ENCODE measurements at regions not wholly inside any gene's neighbourhood (a gene's known extent, or its start where the extent isn't known, plus 50 kb on each side); places are given as distances from the start of the nearest gene placed in this dataset.
"Not testable (repeated sequence)": the region's sequence is repeated elsewhere in the genome, so short reads cannot be mapped to it uniquely, and the experiment has no call there.

DNA sequence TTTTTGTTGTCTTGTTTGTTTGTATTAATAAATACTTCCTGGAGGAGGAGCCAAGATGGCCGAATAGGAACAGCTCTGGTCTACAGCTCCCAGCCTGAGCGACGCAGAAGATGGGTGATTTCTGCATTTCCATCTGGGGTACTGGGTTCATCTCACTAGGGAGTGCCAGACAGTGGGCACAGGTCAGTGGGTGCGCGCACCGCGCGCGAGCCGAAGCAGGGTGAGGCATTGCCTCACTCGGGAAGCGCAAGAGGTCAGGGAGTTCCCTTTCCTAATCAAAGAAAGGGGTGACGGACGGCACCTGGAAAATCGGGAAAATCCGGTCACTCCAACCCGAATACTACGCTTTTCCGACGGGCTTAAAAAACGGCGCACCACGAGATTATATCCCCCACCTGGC, 786.8 kb downstream of the SI start:
- TF ChIP-seq ZFP3 (CRISPR knock-in tag; IDR thresholded peaks at IDR 0.05); ESRRG (CRISPR knock-in tag; IDR thresholded peaks at IDR 0.05); POU6F1 (CRISPR knock-in tag; IDR thresholded peaks at IDR 0.05; ENCODE audit: borderline replicate concordance, low read depth); GLIS3 (CRISPR knock-in tag; IDR thresholded peaks at IDR 0.05); RARB (CRISPR knock-in tag; IDR thresholded peaks at IDR 0.05); OSR1 (CRISPR knock-in tag; IDR thresholded peaks at IDR 0.05); TCF4 (CRISPR knock-in tag; IDR thresholded peaks at IDR 0.05; ENCODE audit: borderline replicate concordance); TSHZ2 (CRISPR knock-in tag; IDR thresholded peaks at IDR 0.05); CSDC2 (CRISPR knock-in tag; IDR thresholded peaks at IDR 0.05): not testable (repeated sequence)
- TF ChIP-seq, protein P1, sequence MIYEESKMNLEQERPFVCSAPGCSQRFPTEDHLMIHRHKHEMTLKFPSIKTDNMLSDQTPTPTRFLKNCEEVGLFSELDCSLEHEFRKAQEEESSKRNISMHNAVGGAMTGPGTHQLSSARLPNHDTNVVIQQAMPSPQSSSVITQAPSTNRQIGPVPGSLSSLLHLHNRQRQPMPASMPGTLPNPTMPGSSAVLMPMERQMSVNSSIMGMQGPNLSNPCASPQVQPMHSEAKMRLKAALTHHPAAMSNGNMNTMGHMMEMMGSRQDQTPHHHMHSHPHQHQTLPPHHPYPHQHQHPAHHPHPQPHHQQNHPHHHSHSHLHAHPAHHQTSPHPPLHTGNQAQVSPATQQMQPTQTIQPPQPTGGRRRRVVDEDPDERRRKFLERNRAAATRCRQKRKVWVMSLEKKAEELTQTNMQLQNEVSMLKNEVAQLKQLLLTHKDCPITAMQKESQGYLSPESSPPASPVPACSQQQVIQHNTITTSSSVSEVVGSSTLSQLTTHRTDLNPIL (CRISPR knock-in tag; IDR thresholded peaks at IDR 0.05; ENCODE audit: low read depth): not testable (repeated sequence)
- TF ChIP-seq, protein P2, sequence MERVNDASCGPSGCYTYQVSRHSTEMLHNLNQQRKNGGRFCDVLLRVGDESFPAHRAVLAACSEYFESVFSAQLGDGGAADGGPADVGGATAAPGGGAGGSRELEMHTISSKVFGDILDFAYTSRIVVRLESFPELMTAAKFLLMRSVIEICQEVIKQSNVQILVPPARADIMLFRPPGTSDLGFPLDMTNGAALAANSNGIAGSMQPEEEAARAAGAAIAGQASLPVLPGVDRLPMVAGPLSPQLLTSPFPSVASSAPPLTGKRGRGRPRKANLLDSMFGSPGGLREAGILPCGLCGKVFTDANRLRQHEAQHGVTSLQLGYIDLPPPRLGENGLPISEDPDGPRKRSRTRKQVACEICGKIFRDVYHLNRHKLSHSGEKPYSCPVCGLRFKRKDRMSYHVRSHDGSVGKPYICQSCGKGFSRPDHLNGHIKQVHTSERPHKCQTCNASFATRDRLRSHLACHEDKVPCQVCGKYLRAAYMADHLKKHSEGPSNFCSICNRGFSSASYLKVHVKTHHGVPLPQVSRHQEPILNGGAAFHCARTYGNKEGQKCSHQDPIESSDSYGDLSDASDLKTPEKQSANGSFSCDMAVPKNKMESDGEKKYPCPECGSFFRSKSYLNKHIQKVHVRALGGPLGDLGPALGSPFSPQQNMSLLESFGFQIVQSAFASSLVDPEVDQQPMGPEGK (CRISPR knock-in tag; IDR thresholded peaks at IDR 0.05; ENCODE audit: borderline replicate concordance): not testable (repeated sequence)
